ENCODE measurements at regions not wholly inside any gene's neighbourhood (a gene's known extent, or its start where the extent isn't known, plus 50 kb on each side); places are given as distances from the start of the nearest gene placed in this dataset.

DNA sequence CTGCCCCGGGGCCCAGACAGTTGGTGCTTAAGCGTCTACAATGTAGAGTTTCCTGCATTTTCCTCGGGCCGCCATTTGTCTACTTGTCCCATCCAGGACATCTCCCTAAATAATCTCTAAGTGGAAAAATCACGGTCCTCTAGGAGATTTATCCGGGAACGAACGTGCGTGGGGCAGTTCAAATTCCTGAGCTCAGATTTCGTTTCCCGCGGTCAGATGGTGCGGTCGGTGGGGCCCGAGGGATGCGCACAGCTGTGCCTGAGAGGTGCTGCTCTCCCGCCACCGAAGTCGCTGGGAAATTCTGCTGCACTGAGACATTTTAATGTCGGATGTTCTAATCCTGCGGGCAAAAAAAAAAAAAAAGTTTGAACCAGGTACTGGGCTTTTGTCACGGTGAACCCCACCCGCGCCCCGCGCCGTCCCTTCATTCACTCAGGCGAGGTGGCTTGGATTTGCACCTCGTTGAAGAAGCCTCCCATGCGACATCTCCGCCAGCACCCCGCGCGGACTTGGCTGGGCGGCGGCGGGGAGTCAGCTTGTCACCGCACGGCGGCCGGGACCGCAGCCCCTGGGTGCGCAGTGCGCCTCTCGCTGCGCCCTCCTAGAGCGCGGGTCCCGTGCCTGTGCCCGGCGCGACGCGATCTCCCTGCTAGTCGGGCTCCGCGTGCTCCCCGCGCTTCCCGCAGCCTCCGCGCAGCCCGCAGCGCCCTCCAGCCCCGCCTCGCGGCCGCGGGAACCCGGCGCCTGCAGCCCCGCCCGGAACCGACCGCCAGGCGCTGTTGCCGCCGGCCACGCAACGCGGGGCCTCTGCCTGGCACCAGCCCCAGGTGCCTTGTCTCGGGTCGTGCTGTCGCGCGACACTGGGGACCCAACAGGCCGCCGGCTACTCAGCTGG, 191.9 kb upstream of the TCF4 start:
- Mint-ChIP-seq H3K4me1 (peaks cover 36% of the 10 kb centered on the region), H3K9me3 (no peaks in the 10 kb centered on the region), H3K27me3 (ENCODE audit: insufficient read depth, low read depth) (peaks cover 23% of the 10 kb centered on the region), H3K4me3 (peak overlapping the region; percentile 89), H3K27ac (no peak overlapping the region), H3K36me3 (no peaks in the 10 kb centered on the region)
- Histone ChIP-seq H4K20me1 (ENCODE audit: low read depth) (no peaks in the 10 kb centered on the region), H3K4me3 (peak overlapping the region; percentile 49), H3K4me2 (peak overlapping the region; percentile 83), H3K9ac (no peak overlapping the region), H3K4me1 (peaks cover 60% of the 10 kb centered on the region), H3K36me3 (no peaks in the 10 kb centered on the region), H2AFZ (replicated peaks) (peak overlapping the region; percentile 27), H3K27me3 (no peaks in the 10 kb centered on the region), H3K27ac (peak overlapping the region; percentile 4), H3F3A (ENCODE audit: low read depth) (peaks cover 60% of the 10 kb centered on the region), H3K9me3 (ENCODE audit: low read depth) (no peaks in the 10 kb centered on the region), H3K79me2 (ENCODE audit: low read depth) (no peaks in the 10 kb centered on the region)
- TF ChIP-seq CTCF (IDR thresholded peaks at IDR 0.05) (peak; percentile 41), EZH2phosphoT487 (IDR thresholded peaks at IDR 0.05) (no peak), EZH2 (IDR thresholded peaks at IDR 0.05) (peak; percentile 12)
- DNase-seq (ENCODE audit: low spot score): peak; percentile 79

DNA sequence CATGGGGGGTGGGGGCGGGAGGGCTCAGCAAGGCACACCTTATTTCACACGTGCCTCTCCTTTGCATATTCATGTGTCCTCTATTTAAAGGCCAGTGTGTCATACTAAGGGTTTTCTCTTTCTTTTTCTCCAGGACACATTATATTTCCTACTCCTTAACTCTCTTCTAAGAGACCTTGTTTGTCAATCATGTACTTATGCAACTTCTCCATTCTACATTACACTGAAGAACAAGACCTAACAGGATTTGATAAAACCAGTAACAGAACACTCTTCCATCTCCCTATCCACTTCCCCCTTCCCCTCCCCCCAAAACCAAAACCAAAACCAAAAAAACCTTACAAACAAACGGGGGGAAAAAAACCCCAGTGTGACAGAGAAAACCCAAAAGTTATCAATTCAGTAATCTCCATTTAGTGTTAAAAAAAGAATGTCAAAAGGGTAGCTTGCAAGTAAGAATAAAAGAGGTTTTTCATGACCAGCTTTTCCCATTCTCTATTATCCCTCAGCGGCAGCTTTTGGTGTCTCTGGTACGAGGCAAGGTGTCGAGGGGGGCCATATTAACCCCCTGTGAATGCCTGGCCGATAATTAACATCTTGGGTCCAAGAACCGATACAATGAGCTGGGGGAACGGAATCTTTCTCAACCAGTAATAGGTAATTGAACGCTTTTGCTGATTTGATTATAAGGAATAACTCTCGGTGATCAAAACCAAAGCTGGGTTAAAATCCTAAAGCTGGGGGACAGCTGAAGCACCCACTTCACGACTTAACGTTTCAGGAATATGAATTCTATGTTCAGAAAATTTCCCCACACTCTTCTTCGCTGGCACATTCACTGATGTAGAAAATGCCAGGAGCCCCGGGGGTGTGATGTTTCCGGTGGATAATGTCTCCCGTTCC, 191.0 kb upstream of the TCF4 start:
- peaks cover 60% of the 10 kb centered on the region for H3F3A ChIP-seq (ENCODE audit: low read depth)
- no peaks in the 10 kb centered on the region for H3K36me3 Mint-ChIP-seq
- peak overlapping the region; percentile 89 for H3K4me3 Mint-ChIP-seq
- peaks cover 69% of the 10 kb centered on the region for H3K4me1 ChIP-seq
- no peak overlapping the region for H3K27ac Mint-ChIP-seq
- H3K79me2 ChIP-seq (ENCODE audit: low read depth): no peaks in the 10 kb centered on the region
- no peaks in the 10 kb centered on the region for H3K36me3 ChIP-seq
- no peak for TF ChIP-seq CTCF (IDR thresholded peaks at IDR 0.05)
- no peak for TF ChIP-seq EZH2phosphoT487 (IDR thresholded peaks at IDR 0.05)
- TF ChIP-seq EZH2 (IDR thresholded peaks at IDR 0.05): no peak
- no peak overlapping the region for H3K9ac ChIP-seq
- H3K4me2 ChIP-seq: peak overlapping the region; percentile 83
- peaks cover 23% of the 10 kb centered on the region for H3K27me3 Mint-ChIP-seq (ENCODE audit: insufficient read depth, low read depth)
- peak; percentile 59 for DNase-seq (ENCODE audit: low spot score)
- H3K27ac ChIP-seq: peak overlapping the region; percentile 4
- peak overlapping the region; percentile 49 for H3K4me3 ChIP-seq
- H3K9me3 Mint-ChIP-seq: no peaks in the 10 kb centered on the region
- peaks cover 34% of the 10 kb centered on the region for H3K4me1 Mint-ChIP-seq
- peak overlapping the region; percentile 27 for H2AFZ ChIP-seq (replicated peaks)
- no peaks in the 10 kb centered on the region for H4K20me1 ChIP-seq (ENCODE audit: low read depth)
- H3K9me3 ChIP-seq (ENCODE audit: low read depth): no peaks in the 10 kb centered on the region
- H3K27me3 ChIP-seq: no peaks in the 10 kb centered on the region

- Mint-ChIP-seq H3K4me3 (no peak overlapping the region), H3K27me3 (ENCODE audit: insufficient read depth, low read depth) (peaks cover 23% of the 10 kb centered on the region), H3K27ac (no peak overlapping the region), H3K36me3 (no peaks in the 10 kb centered on the region), H3K4me1 (peaks cover 31% of the 10 kb centered on the region), H3K9me3 (no peaks in the 10 kb centered on the region)
- H3K36me3 ChIP-seq: no peaks in the 10 kb centered on the region
- no peak overlapping the region for H2AFZ ChIP-seq (replicated peaks)
- H3K9me3 ChIP-seq (ENCODE audit: low read depth): no peaks in the 10 kb centered on the region
- no peaks in the 10 kb centered on the region for H3K27me3 ChIP-seq
- no peak for DNase-seq (ENCODE audit: low spot score)
- H3K4me2 ChIP-seq: peak overlapping the region; percentile 83
- peaks cover 72% of the 10 kb centered on the region for H3K4me1 ChIP-seq
- TF ChIP-seq EZH2phosphoT487 (IDR thresholded peaks at IDR 0.05) (no peak), EZH2 (IDR thresholded peaks at IDR 0.05) (no peak), CTCF (IDR thresholded peaks at IDR 0.05) (no peak)
- peaks cover 60% of the 10 kb centered on the region for H3F3A ChIP-seq (ENCODE audit: low read depth)
- H4K20me1 ChIP-seq (ENCODE audit: low read depth): no peaks in the 10 kb centered on the region
- no peaks in the 10 kb centered on the region for H3K79me2 ChIP-seq (ENCODE audit: low read depth)
- no peak overlapping the region for H3K4me3 ChIP-seq
- H3K27ac ChIP-seq: no peak overlapping the region
- H3K9ac ChIP-seq: no peak overlapping the region
Measured at GRCh38 chr18:55777666-55778304, 189.8 kb upstream of the TCF4 start.
